ENCODE measurements at regions not wholly inside any gene's neighbourhood (a gene's known extent, or its start where the extent isn't known, plus 50 kb on each side); places are given as distances from the start of the nearest gene placed in this dataset.

DNA sequence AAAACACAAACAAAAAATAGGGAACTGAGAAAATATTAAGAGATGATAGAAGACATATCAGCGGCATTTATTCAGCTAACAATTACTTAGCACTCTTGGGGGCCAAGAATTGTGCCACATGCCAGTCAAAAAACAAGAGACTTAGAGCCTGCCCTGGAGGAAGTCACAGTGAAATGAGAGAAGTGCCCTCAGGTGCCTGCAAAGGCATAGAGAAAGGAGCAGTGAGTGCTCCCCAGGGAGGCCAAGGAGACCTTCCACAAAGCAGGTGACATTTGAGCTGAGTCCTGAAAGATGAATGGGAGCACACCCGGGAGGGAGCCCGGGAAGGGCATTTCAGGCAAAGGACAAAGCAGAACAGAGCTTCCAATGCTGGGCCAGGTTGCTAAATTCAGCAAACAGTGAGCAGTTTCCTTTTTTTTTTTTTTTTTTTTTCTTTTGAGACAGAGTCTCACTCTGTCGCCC lies 184.7 kb upstream of the JARID2 start:
- peak; percentile 97 for DNase-seq

DNA sequence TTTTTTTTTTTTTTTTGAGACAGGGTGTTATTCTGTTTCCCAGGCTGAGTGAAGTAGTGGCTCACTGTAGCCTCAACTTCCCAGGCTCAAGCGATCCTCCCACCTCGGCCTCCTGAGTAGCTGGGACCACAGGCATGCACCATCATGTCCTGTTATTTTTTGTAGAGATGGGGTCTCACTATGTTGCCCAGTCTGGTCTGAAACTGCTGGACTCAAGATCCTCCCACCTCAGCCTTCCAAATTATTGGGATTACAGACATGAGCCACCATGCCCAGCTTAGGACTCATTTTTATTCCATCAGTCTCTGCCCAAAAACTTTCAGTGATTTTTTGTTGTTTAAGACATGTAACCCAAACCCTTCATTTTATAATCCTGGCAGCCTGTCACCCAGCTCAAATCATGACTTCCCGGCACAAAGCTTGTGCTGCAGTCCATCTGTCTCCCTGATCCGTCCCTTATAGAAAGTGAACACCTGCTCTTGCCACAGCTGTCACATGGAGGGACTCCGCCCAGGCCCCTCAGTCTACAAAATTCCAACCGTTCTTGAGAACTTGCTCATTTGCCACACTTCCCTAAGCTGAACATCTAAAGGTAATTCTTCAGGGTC lies 183.9 kb upstream of the JARID2 start:
- DNase-seq: peak; percentile 98

GRCh38 chr6:15062516-15063252 lies 183.2 kb upstream of the JARID2 start:
- DNase-seq: no peak

- no peak for DNase-seq
These were observed 182.5 kb upstream of the JARID2 start for GRCh38 chr6:15063253-15063853.

DNA sequence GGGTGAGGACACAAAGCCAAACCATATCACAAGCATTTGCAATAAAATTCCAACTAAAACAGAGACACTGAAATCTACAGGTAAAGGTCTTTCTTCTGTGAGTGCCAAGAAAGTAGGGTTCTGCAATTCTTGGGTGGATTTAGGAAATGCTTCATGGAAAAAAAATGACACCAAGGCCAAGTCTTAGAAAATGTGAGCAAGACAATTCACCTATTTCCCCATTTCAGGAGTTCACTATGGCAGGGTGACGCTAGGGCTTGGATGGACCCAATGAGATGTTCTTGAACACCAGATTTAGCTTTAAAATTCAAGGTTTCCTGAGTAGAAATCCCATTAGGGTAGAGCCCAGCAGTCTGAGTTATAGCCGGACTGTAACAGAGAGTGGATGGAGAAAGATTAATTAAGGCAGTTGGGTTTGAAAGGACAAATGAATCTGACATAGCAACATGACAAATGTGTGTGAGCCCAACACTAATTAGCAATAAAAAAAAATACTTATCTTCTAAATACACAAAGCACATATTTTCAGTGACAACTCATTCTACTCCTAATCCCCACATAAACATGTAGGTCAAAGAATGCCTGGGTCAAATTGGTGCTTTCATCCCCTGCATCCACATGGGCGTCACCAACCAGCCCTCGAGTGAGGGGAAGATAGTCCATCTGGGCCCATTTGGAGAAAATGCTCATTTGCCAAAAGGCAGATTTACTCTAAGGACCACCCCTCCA lies 180.4 kb upstream of the JARID2 start:
- DNase-seq: no peak

- DNase-seq: no peak
These were observed 179.6 kb upstream of the JARID2 start for GRCh38 chr6:15066089-15066758.

DNA sequence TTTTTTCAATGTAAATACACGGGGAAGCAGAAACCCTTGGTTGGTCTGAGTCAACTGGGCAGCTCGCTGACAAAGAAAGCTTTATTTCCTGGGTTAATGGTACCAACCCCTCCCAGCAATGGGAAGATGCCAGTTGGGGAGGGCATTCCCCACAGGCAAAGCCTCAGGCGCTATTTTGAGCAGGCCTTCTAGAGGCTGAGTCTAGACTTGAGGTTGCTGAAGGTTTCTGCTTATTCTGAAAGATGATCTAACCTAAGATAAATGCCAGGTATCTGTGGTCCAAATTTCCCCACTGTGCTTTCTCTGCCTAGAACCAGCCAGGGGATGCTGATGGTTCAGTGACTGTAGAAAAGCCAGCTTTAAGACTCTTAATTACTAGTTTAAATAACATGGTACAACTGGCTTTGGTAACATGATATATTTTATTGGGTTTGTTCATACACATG lies 172.5 kb upstream of the JARID2 start:
- peak; percentile 65 for DNase-seq

DNA sequence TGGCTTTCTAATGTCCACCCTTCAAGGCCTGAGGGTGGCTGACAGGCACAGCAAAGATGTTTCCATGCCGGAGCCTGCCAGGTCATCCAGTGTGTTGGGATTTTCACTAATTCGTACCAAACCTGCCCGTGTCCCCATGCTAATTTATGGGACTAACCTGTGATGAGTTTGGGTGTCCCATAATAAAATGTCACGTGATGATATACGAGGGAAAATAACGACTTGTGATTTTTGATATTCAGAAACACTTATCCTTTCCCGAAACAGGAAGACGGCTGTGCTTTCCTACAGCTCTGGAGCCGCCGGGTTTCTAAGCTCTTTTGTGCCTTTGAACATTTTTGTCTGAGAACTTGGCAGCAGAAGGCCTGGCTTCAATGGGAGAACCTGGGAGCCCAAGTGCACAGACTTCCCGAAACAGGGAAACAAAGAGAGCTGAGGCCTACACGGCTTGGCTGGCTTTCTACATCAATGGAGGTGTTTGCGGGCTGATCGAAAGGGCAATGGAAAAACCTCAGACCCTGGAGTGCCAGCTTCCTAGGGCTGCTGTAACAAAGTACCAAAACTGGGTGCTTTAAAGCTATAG lies 171.9 kb upstream of the JARID2 start:
- DNase-seq: no peak

GRCh38 chr6:15074806-15075205 lies 171.1 kb upstream of the JARID2 start:
- no peak for DNase-seq

DNA sequence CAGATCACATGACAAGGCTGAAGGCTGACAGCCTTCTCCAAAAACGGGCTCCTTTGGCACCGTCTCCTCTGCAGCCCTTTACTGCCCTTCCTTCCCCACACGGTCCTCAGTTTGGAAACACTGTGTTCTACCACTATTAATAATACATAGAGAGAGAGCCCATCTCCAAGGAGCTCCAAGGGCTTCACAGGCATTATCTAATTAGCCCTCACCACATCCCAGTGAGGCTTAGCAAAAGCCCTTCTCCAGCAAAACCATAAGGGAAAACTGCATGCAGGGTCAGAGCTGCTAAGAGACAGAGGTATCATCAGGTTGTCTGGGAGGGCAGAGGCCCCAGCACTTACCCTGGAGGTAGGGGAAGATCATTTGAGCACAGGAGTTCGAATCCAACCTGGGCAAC lies 169.3 kb upstream of the JARID2 start:
- no peak for DNase-seq

DNA sequence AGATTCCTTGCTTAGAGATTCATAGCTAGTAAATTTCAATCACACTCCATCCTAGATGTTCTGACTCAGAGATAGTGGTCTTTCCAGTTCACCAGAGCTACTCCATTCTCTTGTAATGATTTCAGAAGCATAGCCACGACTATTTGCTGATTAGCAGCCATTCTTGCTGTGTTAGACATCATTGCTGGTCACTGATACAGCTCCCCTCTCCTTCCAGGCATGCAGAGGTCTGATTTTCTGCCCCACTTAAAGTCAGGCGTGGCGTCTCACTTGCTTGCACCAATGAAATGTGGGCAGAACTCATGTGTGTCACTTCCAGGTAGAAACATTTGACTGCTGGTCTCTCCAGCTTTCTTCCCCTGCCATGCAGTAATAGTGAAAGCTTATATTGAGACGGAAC lies 168.9 kb upstream of the JARID2 start:
- no peak for DNase-seq

DNA sequence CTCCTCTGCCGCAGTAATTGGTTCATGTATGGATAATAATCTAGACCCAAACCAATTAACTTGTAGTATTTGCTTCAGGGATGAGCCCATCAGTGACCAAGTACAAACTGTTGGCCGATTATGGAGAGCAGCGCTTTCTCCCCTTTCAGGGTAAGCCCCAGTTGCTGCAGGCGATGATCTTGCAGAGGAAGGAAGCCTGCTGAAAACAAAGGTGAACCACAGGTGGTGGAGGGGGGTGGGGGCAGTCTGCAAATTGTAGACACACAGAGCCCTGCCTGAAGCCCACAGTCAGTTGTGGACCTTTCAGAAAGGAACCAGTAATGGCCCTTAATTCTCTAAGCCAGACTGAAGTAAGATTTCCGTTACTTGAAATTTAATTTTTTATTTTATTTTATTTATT lies 167.9 kb upstream of the JARID2 start:
- DNase-seq: no peak

DNA sequence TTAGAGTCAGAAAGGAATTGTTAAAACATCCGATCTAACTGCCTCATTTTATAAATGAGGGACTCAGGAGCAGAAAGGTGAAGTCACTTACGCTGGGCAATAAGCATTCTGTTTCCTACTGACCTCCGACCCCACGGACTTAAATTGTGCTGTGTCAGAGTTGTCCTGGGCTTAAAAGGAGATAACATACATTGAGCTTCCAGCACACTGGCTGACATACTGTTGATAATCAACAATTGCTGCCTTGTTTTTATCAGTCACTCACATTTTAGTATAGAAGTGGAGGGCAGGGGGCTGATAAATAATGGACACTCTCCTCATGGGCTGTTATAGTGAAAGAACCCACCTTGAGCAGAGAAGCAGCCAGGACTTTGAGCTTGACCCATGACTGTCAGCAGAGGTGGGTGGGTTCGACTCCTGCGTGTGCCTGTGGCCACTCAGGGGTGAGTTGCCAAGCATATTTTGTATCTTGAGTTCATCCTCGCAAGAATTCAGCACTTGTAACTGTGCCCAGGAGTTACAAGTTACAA lies 166.5 kb upstream of the JARID2 start:
- DNase-seq: no peak

DNA sequence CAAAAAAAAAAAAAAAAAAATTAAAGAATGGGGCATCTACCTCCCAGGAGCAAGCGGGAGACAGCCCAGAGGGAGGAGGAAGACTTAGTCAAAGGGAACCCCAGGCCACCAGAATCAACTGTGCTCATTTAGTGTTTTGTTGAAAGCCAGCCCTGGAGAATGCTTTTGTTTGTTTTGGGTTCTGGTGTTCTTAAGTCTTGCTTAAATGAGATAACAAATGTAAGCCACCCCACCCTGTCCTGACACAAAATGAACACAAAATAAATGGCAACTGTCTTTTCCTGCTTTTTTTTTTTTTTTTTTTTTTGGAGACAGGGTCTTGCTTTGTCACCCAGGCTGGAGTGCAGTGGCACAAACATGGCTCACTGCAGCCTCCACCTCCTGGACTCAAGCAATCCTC lies 165.0 kb upstream of the JARID2 start:
- no peak for DNase-seq

GRCh38 chr6:15081447-15081846 lies 164.4 kb upstream of the JARID2 start:
- no peak for DNase-seq

DNA sequence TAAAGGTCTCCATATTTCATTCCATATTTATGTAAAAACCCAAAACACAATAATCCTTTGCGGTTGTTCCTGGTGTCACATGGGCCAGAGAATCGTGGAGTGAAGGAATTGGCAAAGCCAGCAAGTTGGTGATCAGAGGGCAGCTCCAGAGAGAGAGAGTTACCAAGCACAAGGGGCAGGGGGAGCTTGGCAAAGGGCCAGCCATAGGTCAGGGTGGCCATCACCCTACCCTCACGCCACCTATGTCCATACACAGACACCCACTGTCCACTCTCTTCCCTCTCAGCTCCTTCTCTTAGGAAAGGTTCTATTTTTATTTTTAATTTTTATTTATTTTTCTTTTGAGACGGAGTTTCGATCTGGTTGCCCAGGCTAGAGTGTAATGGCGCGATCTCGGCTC lies 163.2 kb upstream of the JARID2 start:
- no peak for DNase-seq

DNA sequence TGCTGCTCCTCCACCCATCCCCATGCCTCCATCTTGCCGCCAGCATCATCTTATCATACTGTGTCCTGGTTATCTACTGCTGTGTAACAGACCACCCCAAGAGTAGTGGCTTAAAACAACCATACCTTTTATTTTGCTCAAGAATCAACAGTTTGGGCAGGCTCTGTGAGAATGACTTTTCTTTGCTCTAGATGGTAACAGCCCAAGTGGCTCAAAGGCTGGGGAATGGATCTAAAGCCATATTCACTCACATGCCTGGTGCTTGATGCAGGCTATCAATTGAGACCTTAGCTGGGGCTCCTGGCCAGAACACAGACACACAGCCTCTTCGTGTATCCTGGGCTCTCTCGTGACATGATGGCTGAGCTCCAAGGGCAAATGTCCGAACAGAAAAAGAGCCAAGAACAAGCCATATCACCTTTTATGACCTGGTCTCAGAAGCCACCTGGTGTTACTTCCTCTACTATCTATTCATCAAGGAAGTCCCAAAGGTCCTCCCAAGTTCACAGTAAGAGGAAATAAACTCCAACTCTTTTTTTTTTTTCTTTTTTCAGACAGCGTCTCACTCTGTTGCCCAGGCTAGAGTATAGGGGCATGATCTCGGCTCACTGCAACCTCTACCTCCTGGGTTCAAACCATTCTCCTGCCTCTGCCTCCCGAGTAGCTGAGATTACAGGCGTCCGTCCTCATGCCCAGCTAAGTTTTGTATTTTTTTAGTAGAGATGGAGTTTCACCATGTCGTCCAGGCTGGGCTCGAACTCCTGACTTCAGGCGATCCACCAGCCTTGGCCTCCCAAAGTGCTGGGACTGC lies 159.3 kb upstream of the JARID2 start:
- DNase-seq: no peak

- DNase-seq: no peak
These were observed 158.7 kb upstream of the JARID2 start for GRCh38 chr6:15087186-15087589.

DNA sequence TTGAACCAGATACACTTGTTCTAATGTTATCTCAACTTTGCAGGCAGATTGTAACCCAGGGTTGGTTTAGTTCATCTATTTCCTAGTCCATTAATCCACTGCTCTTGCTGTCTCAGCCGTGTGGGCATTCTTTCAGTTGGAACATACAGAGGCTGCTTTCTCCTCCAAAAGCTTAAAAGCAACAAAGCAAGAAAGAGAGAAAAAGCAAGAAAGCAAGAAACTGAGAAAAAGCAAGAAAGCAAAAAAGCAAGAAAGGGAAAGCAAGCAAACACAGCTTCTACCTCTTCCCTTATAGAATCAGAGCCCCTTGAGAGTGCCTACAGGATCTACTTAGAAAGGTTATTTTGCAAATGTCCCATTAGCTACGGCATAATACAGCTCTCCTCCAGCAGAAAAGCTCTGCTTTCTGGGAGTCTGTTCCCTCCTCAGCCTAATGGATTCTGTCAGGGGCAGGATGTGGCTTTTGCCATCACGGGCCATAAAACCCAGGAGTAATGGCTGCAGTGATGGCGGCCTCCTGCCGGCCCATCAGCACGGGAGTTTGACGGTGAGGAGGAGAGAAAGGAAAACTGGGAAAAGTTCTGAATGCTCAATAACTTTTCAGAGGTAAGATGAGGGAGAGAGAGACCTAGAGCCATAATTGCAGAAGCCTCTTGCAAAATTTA lies 156.8 kb upstream of the JARID2 start:
- no peak for DNase-seq

- no peak for DNase-seq
These were observed 156.2 kb upstream of the JARID2 start for GRCh38 chr6:15089569-15090144.

Measured in NCI-H2171 treated with DMSO at 0.1 percent for 48 hours (cell line).